ENCODE measurements at regions not wholly inside any gene's neighbourhood (a gene's known extent, or its start where the extent isn't known, plus 50 kb on each side); places are given as distances from the start of the nearest gene placed in this dataset.

DNA sequence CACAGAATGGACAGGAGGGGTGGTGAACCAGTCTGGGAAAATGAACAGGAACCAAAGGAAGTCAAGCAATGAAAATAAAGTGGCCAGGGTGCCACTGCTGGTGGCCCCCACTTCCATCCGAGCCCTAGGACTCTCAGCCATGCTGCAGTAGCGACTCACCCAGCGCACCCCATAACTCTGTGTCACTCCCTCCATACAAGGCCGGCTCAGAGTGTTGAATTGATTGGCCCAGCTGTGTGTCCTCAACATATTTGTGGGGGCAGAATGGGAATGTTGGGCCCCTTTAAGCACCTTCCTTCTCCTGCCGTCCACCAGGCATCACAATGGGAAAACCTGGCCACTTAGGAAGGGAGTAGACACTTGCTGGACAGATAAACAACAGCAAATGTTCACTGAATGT lies 169.0 kb upstream of the SDK2 start:
- no peak overlapping the region for H3K4me3 ChIP-seq
- 78 to 81% (median 80%) methylated on average over 5 of the region's 5 CpGs for WGBS, 3 donors
- no peaks in the 10 kb centered on the region for H3K9me3 ChIP-seq
- no peaks in the 10 kb centered on the region for H3K4me1 ChIP-seq
- H3K27ac ChIP-seq, result no peak overlapping the region
- DNase-seq (no peak), ATAC-seq (no peak)
- H3K36me3 ChIP-seq (ENCODE audit: insufficient read depth in 1 of 2, low read depth in 1 of 2), result no peaks in the 10 kb centered on the region
- intact Hi-C loops (cut with DNase I), result no loop called here
- TF ChIP-seq, protein P1, sequence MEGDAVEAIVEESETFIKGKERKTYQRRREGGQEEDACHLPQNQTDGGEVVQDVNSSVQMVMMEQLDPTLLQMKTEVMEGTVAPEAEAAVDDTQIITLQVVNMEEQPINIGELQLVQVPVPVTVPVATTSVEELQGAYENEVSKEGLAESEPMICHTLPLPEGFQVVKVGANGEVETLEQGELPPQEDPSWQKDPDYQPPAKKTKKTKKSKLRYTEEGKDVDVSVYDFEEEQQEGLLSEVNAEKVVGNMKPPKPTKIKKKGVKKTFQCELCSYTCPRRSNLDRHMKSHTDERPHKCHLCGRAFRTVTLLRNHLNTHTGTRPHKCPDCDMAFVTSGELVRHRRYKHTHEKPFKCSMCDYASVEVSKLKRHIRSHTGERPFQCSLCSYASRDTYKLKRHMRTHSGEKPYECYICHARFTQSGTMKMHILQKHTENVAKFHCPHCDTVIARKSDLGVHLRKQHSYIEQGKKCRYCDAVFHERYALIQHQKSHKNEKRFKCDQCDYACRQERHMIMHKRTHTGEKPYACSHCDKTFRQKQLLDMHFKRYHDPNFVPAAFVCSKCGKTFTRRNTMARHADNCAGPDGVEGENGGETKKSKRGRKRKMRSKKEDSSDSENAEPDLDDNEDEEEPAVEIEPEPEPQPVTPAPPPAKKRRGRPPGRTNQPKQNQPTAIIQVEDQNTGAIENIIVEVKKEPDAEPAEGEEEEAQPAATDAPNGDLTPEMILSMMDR (IDR thresholded peaks at IDR 0.05), result no peak
- no peaks in the 10 kb centered on the region for H3K27me3 ChIP-seq (ENCODE audit: insufficient read depth in 3 of 3, low read length in 2 of 3)

DNA sequence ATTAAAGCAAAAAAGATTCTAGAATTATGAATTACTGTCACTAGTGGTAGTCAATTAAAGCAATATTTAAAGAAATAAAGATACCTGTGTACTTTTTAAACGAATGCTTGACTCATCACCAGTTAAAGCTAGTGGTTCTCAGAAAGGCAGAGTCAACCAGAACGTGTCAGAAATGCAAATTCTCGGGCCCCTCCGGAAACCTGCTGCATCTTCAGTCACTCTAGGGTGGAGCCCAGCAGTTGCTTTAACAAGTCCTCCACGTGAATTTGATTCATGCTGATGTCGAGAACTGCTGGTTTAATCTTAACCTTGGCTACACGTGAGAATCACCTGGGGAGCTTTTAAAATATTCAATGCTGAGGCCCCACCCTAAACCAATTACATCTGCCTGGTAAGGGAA lies 169.8 kb upstream of the SDK2 start:
- no peak for ATAC-seq
- 45 to 49% (median 45%) methylated on average over 7 of the region's 7 CpGs for WGBS, 3 donors
- Histone ChIP-seq H3K9me3 (no peaks in the 10 kb centered on the region), H3K27me3 (ENCODE audit: insufficient read depth in 3 of 3, low read length in 2 of 3) (no peaks in the 10 kb centered on the region), H3K4me3 (no peak overlapping the region), H3K27ac (no peak overlapping the region), H3K4me1 (no peaks in the 10 kb centered on the region), H3K36me3 (ENCODE audit: insufficient read depth in 1 of 2, low read depth in 1 of 2) (no peaks in the 10 kb centered on the region)
- no peak for DNase-seq
- TF ChIP-seq, protein P1 (IDR thresholded peaks at IDR 0.05), result no peak
- intact Hi-C loops (cut with DNase I), result no loop called here

DNA sequence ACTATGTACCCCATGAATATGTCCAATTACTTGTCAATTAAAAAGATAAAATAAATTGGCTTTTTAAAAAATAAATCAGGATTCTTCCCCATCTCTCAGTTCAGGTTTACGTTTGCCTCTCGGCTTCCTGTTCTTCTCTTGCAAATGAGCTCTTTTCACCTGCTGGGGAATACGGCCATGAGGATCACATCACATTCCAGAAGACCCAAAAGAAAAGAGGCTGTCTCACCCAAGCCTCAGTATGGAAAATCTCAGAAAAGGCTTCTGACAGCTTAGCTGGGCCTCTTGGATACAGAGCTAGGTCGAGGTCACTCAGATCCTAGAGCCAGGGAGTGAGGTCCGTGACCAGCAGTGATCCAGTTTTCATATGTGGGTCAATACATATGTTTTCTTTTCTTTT lies 171.2 kb upstream of the SDK2 start:
- intact Hi-C loops (cut with DNase I), result no loop called here
- Histone ChIP-seq H3K4me1 (no peaks in the 10 kb centered on the region), H3K27ac (no peak overlapping the region), H3K36me3 (ENCODE audit: insufficient read depth in 1 of 2, low read depth in 1 of 2) (no peaks in the 10 kb centered on the region), H3K4me3 (no peak overlapping the region), H3K27me3 (ENCODE audit: insufficient read depth in 3 of 3, low read length in 2 of 3) (peaks cover 0 to 3% (median 0%) of the 10 kb centered on the region in 3 donors), H3K9me3 (no peaks in the 10 kb centered on the region)
- DNase-seq, result no peak
- TF ChIP-seq, protein P1 (IDR thresholded peaks at IDR 0.05), result no peak
- ATAC-seq, result no peak
- 68 to 80% (median 76%) methylated on average over 5 of the region's 5 CpGs for WGBS, 3 donors

DNA sequence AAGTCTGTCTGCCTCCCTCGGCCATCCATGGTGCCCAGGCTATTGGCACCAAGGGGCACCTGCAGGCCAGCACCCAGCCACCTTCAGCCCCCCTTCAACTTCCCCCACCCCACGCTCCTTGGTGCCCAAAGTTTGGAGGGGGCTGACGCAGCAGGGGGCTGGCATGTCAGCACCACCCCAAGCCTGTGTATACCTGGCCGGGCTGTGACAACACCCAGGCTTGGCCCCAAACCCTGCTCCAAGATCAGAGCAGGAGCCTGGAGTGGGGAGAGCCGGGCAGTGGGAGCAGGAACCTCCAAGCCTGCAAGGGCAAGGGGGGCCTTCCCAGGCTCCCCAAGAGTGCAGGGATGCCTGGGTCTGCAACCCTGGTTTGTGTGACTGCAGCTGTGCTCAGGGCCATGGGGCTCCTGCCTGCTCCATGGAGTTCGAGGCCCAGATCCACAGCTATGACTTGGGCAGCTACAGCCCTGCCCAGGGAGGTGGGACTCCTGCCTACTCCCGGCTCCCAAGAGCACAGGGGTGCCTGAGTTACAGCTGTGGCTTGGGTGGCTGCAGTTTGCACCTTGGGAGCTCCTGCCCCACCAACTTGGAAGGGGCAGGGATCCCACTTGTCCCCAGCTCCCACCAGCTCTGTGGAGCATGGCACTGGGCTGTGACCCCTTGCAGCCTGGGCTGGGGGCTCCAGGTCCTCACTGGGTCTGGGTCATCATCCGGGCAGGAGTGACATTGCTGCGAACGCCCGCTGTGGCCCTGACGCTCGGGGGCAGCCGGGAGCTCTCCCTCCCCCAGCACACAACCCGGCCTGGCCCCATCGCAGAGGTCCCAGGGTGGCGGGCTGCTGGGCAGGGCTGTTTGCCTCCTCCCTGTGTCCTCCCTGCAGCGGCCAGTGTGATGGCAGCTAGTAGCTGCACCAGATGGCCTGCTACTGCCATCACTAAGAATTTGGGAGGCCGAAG lies 175.5 kb upstream of the SDK2 start:
- H3K4me1 ChIP-seq, result no peaks in the 10 kb centered on the region
- H3K4me3 ChIP-seq, result no peak overlapping the region
- TF ChIP-seq, protein P1 (IDR thresholded peaks at IDR 0.05), result no peak
- ATAC-seq (no peak), DNase-seq (no peak)
- intact Hi-C loops (cut with DNase I), result no loop called here
- H3K27ac ChIP-seq, result no peak overlapping the region
- peaks cover 0 to 16% (median 0%) of the 10 kb centered on the region in 3 donors for H3K27me3 ChIP-seq (ENCODE audit: insufficient read depth in 3 of 3, low read length in 2 of 3)
- WGBS, 3 donors, result 89 to 95% (median 92%) methylated on average over 15 to 19 of the region's 19 CpGs
- no peaks in the 10 kb centered on the region for H3K9me3 ChIP-seq
- H3K36me3 ChIP-seq (ENCODE audit: insufficient read depth in 1 of 2, low read depth in 1 of 2), result no peaks in the 10 kb centered on the region

Data from psoas muscle (tissue), 7 donors.